MCF 10A (cell line): ENCODE measurements at regions not wholly inside any gene's neighbourhood (a gene's known extent, or its start where the extent isn't known, plus 50 kb on each side); places are given as distances from the start of the nearest gene placed in this dataset.

Source experiments
- BruUV-seq: library from RNA; stranded (reverse); fragments of 400-500 nt; replicated peaks from 2 replicates; lab custom pipeline; 2021; lab: Mats Ljungman, UMichigan
- CTCF ChIA-PET: fragments of 300-600 bp; sonication (Branson Sonifier 250); formaldehyde crosslinking; extraction: SDS; loops from one replicate; lab custom pipeline; 2021; ENCODE audit warnings: antibody characterized with exemption, inconsistent platforms; lab: Yijun Ruan, JAX
- POLR2A ChIA-PET: fragments of 300-600, 350-650 bp; sonication (Branson Sonifier 250); formaldehyde crosslinking; extraction: SDS; loops from one replicate; lab custom pipeline; 2020; ENCODE audit warnings: antibody characterized with exemption, inconsistent platforms; lab: Yijun Ruan, JAX
- DNase-seq: peaks from one replicate; pipeline ENCODE4 v3.0.0-alpha.2; 2018; ENCODE audit not compliant: unreplicated experiment
- H3K27ac Mint-ChIP-seq: one replicate; pipeline ENCODE4 v1.8.0; 2022; ENCODE audit warnings: mild to moderate bottlenecking, low read depth, mixed read lengths; ENCODE audit not compliant: unreplicated experiment
- H3K27me3 Mint-ChIP-seq: one replicate; pipeline ENCODE4 v1.8.0; 2022; ENCODE audit warnings: mixed read lengths; ENCODE audit not compliant: insufficient read depth, unreplicated experiment
- H3K36me3 Mint-ChIP-seq: one replicate; pipeline ENCODE4 v1.8.0; 2022; ENCODE audit warnings: mild to moderate bottlenecking, moderate library complexity, mixed read lengths; ENCODE audit not compliant: insufficient read depth, unreplicated experiment
- H3K4me1 Mint-ChIP-seq: one replicate; pipeline ENCODE4 v1.8.0; 2022; ENCODE audit warnings: mixed read lengths; ENCODE audit not compliant: insufficient read depth, unreplicated experiment
- H3K4me3 Mint-ChIP-seq: one replicate; pipeline ENCODE4 v1.8.0; 2022; ENCODE audit warnings: mild to moderate bottlenecking, moderate library complexity, mixed read lengths; ENCODE audit not compliant: unreplicated experiment
- H3K9me3 Mint-ChIP-seq: one replicate; pipeline ENCODE4 v1.8.0; 2022; ENCODE audit warnings: mixed read lengths; ENCODE audit not compliant: unreplicated experiment
- intact Hi-C: fragments of 100-400 bp; cut with micrococcal nuclease; formaldehyde crosslinking; loops from 2 replicates; pipeline ENCODE4 v1.14.1; 2022
- TF ChIP-seq, protein P1 (sequence below): fragments of 200-600 bp; IDR thresholded peaks from one replicate; pipeline ENCODE4 v1.8.0; 2022; ENCODE audit warnings: antibody characterized with exemption, mild to moderate bottlenecking; ENCODE audit not compliant: unreplicated experiment

DNA sequence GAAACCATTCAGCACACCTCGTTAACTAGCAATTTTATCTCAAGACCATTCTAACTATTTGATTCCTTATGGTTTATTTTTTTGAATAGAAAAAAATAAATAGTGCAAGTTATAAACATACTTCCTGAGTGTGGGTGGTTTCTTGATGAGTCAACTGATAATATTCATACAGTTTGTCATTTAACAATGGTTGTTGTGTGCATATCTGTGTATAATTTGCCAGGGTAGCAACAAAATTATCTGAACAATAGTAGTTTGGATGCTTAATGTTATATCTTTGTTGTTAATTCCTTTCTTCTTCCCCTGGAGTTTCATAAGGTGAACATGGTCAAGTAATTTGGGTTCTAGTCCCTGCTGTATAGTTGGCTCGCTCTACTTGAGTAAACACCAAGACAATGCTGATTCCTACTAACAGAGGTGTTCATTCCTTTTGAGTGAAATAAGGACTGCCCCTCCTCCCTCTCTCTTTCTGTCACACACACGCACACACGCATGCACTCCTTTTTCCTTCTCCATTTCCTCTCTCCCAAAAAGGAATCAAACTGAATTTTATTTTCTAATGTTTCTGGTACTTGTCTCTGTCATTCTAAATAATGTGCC is 938.1 kb upstream of the EPHA7 start:
- DNase-seq, result no peak
- TF ChIP-seq, protein P1, sequence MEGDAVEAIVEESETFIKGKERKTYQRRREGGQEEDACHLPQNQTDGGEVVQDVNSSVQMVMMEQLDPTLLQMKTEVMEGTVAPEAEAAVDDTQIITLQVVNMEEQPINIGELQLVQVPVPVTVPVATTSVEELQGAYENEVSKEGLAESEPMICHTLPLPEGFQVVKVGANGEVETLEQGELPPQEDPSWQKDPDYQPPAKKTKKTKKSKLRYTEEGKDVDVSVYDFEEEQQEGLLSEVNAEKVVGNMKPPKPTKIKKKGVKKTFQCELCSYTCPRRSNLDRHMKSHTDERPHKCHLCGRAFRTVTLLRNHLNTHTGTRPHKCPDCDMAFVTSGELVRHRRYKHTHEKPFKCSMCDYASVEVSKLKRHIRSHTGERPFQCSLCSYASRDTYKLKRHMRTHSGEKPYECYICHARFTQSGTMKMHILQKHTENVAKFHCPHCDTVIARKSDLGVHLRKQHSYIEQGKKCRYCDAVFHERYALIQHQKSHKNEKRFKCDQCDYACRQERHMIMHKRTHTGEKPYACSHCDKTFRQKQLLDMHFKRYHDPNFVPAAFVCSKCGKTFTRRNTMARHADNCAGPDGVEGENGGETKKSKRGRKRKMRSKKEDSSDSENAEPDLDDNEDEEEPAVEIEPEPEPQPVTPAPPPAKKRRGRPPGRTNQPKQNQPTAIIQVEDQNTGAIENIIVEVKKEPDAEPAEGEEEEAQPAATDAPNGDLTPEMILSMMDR, result no peak
- Mint-ChIP-seq H3K27ac (no peak overlapping the region), H3K4me1 (no peaks in the 10 kb centered on the region), H3K36me3 (no peaks in the 10 kb centered on the region), H3K27me3 (peaks cover 51% of the 10 kb centered on the region), H3K9me3 (no peaks in the 10 kb centered on the region), H3K4me3 (no peak overlapping the region)
- ChIA-PET POLR2A (no interaction called here), CTCF (no interaction called here)
- intact Hi-C loops, result no loop called here
- no TSS peak for BruUV-seq

DNA sequence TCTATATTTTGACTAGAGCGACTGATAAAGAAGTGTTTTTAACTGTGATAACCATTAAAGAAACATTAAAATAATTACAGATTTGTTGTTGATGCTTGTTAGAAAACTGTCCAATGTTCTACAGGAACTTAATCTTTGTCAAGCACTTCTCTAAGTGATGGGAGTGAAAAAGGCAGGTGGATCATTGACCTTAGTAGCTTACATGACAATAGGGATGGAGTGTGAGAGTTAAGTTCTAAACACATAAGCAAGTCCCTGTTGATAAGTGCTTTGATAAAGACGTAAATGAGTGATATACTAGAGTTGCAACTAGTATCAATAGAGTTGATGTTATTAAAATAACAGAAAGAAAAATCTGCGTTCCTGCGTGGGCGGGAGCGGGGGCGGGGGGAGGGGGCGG is 931.5 kb upstream of the EPHA7 start:
- intact Hi-C loops, result no loop called here
- no TSS peak for BruUV-seq
- Mint-ChIP-seq H3K36me3 (no peaks in the 10 kb centered on the region), H3K9me3 (no peaks in the 10 kb centered on the region), H3K27ac (no peak overlapping the region), H3K4me1 (no peaks in the 10 kb centered on the region), H3K4me3 (no peak overlapping the region), H3K27me3 (peaks cover 62% of the 10 kb centered on the region)
- ChIA-PET POLR2A (no interaction called here), CTCF (no interaction called here)
- DNase-seq, result no peak
- TF ChIP-seq, protein P1, result no peak

DNA sequence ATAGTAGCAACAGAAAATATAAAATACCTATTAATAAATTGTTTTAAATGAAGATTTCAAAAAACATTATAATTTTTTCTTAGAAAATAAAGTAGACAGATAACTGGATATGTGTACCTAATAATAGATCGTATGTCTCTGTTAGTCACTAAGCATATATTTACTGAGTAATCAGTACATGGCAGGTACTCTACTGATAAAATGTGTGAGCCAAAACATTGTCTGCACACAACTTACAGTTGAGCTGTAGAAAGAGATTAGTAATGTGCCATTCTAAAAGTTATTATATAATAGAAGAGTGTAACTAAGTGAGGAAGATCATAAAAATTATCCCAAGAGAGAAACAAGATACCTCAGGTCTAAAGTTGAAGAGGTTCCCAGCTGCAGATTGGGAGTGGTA is 929.9 kb upstream of the EPHA7 start:
- intact Hi-C loops, result no loop called here
- Mint-ChIP-seq H3K36me3 (no peaks in the 10 kb centered on the region), H3K4me3 (no peak overlapping the region), H3K27me3 (peaks cover 46% of the 10 kb centered on the region), H3K4me1 (no peaks in the 10 kb centered on the region), H3K9me3 (no peaks in the 10 kb centered on the region), H3K27ac (no peak overlapping the region)
- TF ChIP-seq, protein P1, result no peak
- ChIA-PET CTCF (no interaction called here), POLR2A (no interaction called here)
- DNase-seq, result no peak
- BruUV-seq, result no TSS peak

- CTCF ChIA-PET, result interaction anchor here (0.6 kb wide), 1 partner anchor 26 kb away, joined by 3 read pairs; no protein-coding TSS in a partner anchor
- H3K4me3 Mint-ChIP-seq, result no peak overlapping the region
- no TSS peak for BruUV-seq
- POLR2A ChIA-PET, result no interaction called here
- TF ChIP-seq, protein P1, result no peak
- peaks cover 26% of the 10 kb centered on the region for H3K27me3 Mint-ChIP-seq
- no peak for DNase-seq
- H3K4me1 Mint-ChIP-seq, result no peaks in the 10 kb centered on the region
- intact Hi-C loops, result no loop called here
- H3K9me3 Mint-ChIP-seq, result peaks cover 7% of the 10 kb centered on the region
- no peak overlapping the region for H3K27ac Mint-ChIP-seq
- no peaks in the 10 kb centered on the region for H3K36me3 Mint-ChIP-seq
Measured at GRCh38 chr6:94344866-94345265, 925.5 kb upstream of the EPHA7 start.
